GM23338 (cell line): ENCODE measurements at regions not wholly inside any gene's neighbourhood (a gene's known extent, or its start where the extent isn't known, plus 50 kb on each side); places are given as distances from the start of the nearest gene placed in this dataset.

Experiments used
- CREB1 ChIP-seq: fragments of 250-450 bp; sonication (Bioruptor Pico); IDR thresholded peaks from 2 replicates; pipeline ENCODE4 v1.5.0; 2020; ENCODE audit warnings: low read depth, mild to moderate bottlenecking, moderate library complexity
- CTCF ChIP-seq, 2 experiments: fragments of 200-600 bp in 1 of 2; sonication (generic) in 1 of 2; conservative IDR thresholded peaks; 2 replicates each; pipeline versions ENCODE4 v1.5.1 to v1.6.1; 2016 to 2017; ENCODE audit warnings: antibody characterized with exemption in 2 of 2, low read depth in 2 of 2, mild to moderate bottlenecking in 2 of 2, moderate library complexity in 1 of 2
- EZH2 ChIP-seq: fragments of 200-600 bp; sonication (generic); IDR thresholded peaks from one replicate; pipeline ENCODE4 v1.8.0; 2017; ENCODE audit warnings: antibody characterized with exemption, mild to moderate bottlenecking, low read depth; ENCODE audit not compliant: unreplicated experiment
- EZH2phosphoT487 ChIP-seq: fragments of 200-600 bp; sonication (generic); IDR thresholded peaks from one replicate; pipeline ENCODE4 v1.8.1; 2018; ENCODE audit warnings: antibody characterized with exemption; ENCODE audit not compliant: unreplicated experiment
- JUNB ChIP-seq: IDR thresholded peaks from one replicate; pipeline ENCODE4 v1.6.1; 2016; ENCODE audit warnings: antibody characterized with exemption; ENCODE audit not compliant: unreplicated experiment
- NANOG ChIP-seq: IDR thresholded peaks from 2 replicates; pipeline ENCODE4 v1.6.1; 2016; ENCODE audit warnings: antibody characterized with exemption, borderline replicate concordance
- POLR2AphosphoS5 ChIP-seq: IDR thresholded peaks from 2 replicates; pipeline ENCODE4 v1.6.1; 2016; ENCODE audit warnings: antibody characterized with exemption, low read depth
- REST ChIP-seq: IDR thresholded peaks from one replicate; pipeline ENCODE4 v1.6.1; 2018; ENCODE audit warnings: antibody characterized with exemption; ENCODE audit not compliant: unreplicated experiment
- STAT1 ChIP-seq: IDR thresholded peaks from one replicate; pipeline ENCODE4 v1.6.1; 2016; ENCODE audit warnings: antibody characterized with exemption; ENCODE audit not compliant: unreplicated experiment
- ZNF114 ChIP-seq: fragments of 250-450 bp; sonication (Bioruptor Pico); IDR thresholded peaks from 2 replicates; pipeline ENCODE4 v1.5.0; 2020; ENCODE audit warnings: mild to moderate bottlenecking, moderate library complexity
- ZNF331 ChIP-seq: fragments of 250-450 bp; sonication (Bioruptor Pico); IDR thresholded peaks from 2 replicates; pipeline ENCODE4 v1.5.0; 2020; ENCODE audit warnings: low read depth, mild to moderate bottlenecking, moderate library complexity
- ZNF462 ChIP-seq: fragments of 250-450 bp; sonication (Bioruptor Pico); IDR thresholded peaks from 2 replicates; pipeline ENCODE4 v1.5.0; 2020; ENCODE audit warnings: mild to moderate bottlenecking, moderate library complexity
- TF ChIP-seq, protein P1 (sequence below): IDR thresholded peaks from 2 replicates; pipeline ENCODE4 v1.6.1; 2016; ENCODE audit warnings: antibody characterized with exemption

GRCh38 chr5:164472165-164472564, 966.7 kb downstream of the MAT2B start:
- TF ChIP-seq CTCF (conservative IDR thresholded peaks at IDR 0.05; ENCODE audit: low read depth in 2 of 2), result no peak
- no peak for TF ChIP-seq EZH2
- no peak for TF ChIP-seq POLR2AphosphoS5
- TF ChIP-seq REST, result no peak
- TF ChIP-seq STAT1, result no peak
- TF ChIP-seq EZH2phosphoT487, result no peak
- TF ChIP-seq CREB1 (CRISPR knock-in tag), result no peak
- TF ChIP-seq, protein P1, sequence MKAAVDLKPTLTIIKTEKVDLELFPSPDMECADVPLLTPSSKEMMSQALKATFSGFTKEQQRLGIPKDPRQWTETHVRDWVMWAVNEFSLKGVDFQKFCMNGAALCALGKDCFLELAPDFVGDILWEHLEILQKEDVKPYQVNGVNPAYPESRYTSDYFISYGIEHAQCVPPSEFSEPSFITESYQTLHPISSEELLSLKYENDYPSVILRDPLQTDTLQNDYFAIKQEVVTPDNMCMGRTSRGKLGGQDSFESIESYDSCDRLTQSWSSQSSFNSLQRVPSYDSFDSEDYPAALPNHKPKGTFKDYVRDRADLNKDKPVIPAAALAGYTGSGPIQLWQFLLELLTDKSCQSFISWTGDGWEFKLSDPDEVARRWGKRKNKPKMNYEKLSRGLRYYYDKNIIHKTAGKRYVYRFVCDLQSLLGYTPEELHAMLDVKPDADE, result no peak
- no peak for TF ChIP-seq NANOG
- TF ChIP-seq ZNF462, result no peak
- TF ChIP-seq JUNB, result no peak
- TF ChIP-seq ZNF114, result no peak
- no peak for TF ChIP-seq ZNF331 (CRISPR knock-in tag)
